ENCODE measurements at regions not wholly inside any gene's neighbourhood (a gene's known extent, or its start where the extent isn't known, plus 50 kb on each side); places are given as distances from the start of the nearest gene placed in this dataset.

DNA sequence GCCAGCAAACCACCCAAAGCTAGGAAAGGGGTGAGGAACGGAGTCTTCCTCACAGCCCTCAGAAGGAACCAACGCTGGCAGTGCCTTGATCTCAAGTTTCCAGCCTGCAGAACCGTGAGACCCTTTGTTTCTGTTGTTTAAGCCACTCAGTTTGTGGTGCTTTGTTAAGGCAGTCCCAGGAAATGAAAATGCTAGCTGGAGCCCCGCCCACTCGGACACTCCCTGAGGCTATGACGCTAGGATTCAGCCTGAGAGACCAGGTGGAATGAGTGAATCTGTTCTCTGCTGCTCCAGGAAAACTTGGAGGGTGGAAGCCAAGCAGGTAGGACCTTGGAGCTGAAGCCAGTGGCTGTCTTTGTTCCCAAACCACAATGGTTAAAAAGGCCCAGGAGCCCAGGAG, 196.5 kb upstream of the POU3F1 start:
- peak overlapping the region; percentile 18 for H4K8ac ChIP-seq (ENCODE audit: low read depth, low read length)
- no peak overlapping the region for H2AFZ ChIP-seq (ENCODE audit: insufficient read depth, low read length, poor library complexity)
- peaks cover 18 to 24% of the 10 kb centered on the region in 2 experiments for H3K4me1 ChIP-seq (ENCODE audit: control insufficient read depth in 1 of 2, insufficient read depth in 2 of 2, low read length in 2 of 2)
- no peak overlapping the region for H3K27ac ChIP-seq (ENCODE audit: low read depth, low read length)
- H3K9me3 ChIP-seq (ENCODE audit: insufficient read depth, low read depth, low read length) = no peaks in the 10 kb centered on the region
- H2BK5ac ChIP-seq (ENCODE audit: low read depth, low read length, poor library complexity) = no peak overlapping the region
- no peaks in the 10 kb centered on the region for H3K27me3 ChIP-seq (ENCODE audit: insufficient read depth, low read length)
- peak overlapping the region; percentile 76 for H4K91ac ChIP-seq (ENCODE audit: low read depth, low read length)
- H3K18ac ChIP-seq (ENCODE audit: low read length) = no peak overlapping the region
- no peak overlapping the region for H3K4me2 ChIP-seq (ENCODE audit: low read length)
- H2BK12ac ChIP-seq (ENCODE audit: low read length) = peak overlapping the region; percentile 16
- WGBS (ENCODE audit: extremely low coverage, insufficient coverage, insufficient read length) = no CpG with 5 or more reads among the region's 6 CpGs
- no peak overlapping the region for H3K14ac ChIP-seq (ENCODE audit: low read length)
- H2BK120ac ChIP-seq (ENCODE audit: insufficient read depth, low read length, poor library complexity) = no peak overlapping the region
- H3K36me3 ChIP-seq (ENCODE audit: control insufficient read depth in 1 of 2, insufficient read depth in 2 of 2, low read length in 2 of 2) = no peaks in the 10 kb centered on the region
- H4K12ac ChIP-seq (ENCODE audit: low read depth, low read length) = no peak overlapping the region
- no peak overlapping the region for H3K4ac ChIP-seq (ENCODE audit: low read depth, low read length)
- no peak overlapping the region for H3K9ac ChIP-seq (ENCODE audit: low read length)
- peak in 1 of 2 donors; percentile 9 for DNase-seq
- H3K79me1 ChIP-seq (ENCODE audit: low read length) = no peaks in the 10 kb centered on the region
- H3K23ac ChIP-seq (ENCODE audit: low read length) = no peak overlapping the region
- H2AK5ac ChIP-seq (ENCODE audit: low read length) = no peak overlapping the region
- no peaks in the 10 kb centered on the region for H3K79me2 ChIP-seq (ENCODE audit: control insufficient read depth, insufficient read depth, low read length, poor library complexity)
- no peak overlapping the region for H3K4me3 ChIP-seq (ENCODE audit: low read depth, low read length)

DNA sequence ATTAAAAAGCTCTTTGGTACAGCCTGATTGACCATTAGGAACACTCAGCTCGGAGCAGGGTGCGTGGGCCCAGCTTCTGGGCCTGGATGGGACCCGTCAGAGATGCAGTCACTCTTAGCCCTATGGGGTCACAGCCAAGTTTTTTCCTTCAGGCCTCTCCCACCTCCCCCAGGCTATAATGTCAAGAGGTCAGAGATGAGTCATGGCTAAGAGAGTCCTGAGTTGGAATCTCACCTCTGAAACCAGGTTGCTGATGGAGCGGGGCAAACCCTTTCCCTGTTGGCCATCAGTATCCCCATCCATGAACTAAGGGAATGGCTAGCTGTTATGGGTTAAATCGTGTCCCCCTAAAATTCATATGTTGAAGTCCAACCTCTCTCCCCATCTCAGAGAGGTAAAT, 195.9 kb upstream of the POU3F1 start:
- Histone ChIP-seq H2AFZ (ENCODE audit: insufficient read depth, low read length, poor library complexity) (no peak overlapping the region), H3K23ac (ENCODE audit: low read length) (no peak overlapping the region), H2BK120ac (ENCODE audit: insufficient read depth, low read length, poor library complexity) (no peak overlapping the region), H3K9ac (ENCODE audit: low read length) (no peak overlapping the region), H3K79me2 (ENCODE audit: control insufficient read depth, insufficient read depth, low read length, poor library complexity) (no peaks in the 10 kb centered on the region), H3K14ac (ENCODE audit: low read length) (no peak overlapping the region), H2BK5ac (ENCODE audit: low read depth, low read length, poor library complexity) (no peak overlapping the region), H3K4me3 (ENCODE audit: low read depth, low read length) (no peak overlapping the region), H3K4ac (ENCODE audit: low read depth, low read length) (no peak overlapping the region), H3K79me1 (ENCODE audit: low read length) (no peaks in the 10 kb centered on the region), H3K4me1 (ENCODE audit: control insufficient read depth in 1 of 2, insufficient read depth in 2 of 2, low read length in 2 of 2) (peaks cover 16 to 22% of the 10 kb centered on the region in 2 experiments), H3K36me3 (ENCODE audit: control insufficient read depth in 1 of 2, insufficient read depth in 2 of 2, low read length in 2 of 2) (no peaks in the 10 kb centered on the region), H4K91ac (ENCODE audit: low read depth, low read length) (no peak overlapping the region), H2BK12ac (ENCODE audit: low read length) (no peak overlapping the region), H2AK5ac (ENCODE audit: low read length) (no peak overlapping the region), H4K12ac (ENCODE audit: low read depth, low read length) (no peak overlapping the region), H4K8ac (ENCODE audit: low read depth, low read length) (no peak overlapping the region), H3K4me2 (ENCODE audit: low read length) (no peak overlapping the region), H3K9me3 (ENCODE audit: insufficient read depth, low read depth, low read length) (no peaks in the 10 kb centered on the region), H3K18ac (ENCODE audit: low read length) (no peak overlapping the region), H3K27me3 (ENCODE audit: insufficient read depth, low read length) (no peaks in the 10 kb centered on the region), H3K27ac (ENCODE audit: low read depth, low read length) (no peak overlapping the region)
- no CpG with 5 or more reads among the region's 5 CpGs for WGBS (ENCODE audit: extremely low coverage, insufficient coverage, insufficient read length)
- no peak for DNase-seq

DNA sequence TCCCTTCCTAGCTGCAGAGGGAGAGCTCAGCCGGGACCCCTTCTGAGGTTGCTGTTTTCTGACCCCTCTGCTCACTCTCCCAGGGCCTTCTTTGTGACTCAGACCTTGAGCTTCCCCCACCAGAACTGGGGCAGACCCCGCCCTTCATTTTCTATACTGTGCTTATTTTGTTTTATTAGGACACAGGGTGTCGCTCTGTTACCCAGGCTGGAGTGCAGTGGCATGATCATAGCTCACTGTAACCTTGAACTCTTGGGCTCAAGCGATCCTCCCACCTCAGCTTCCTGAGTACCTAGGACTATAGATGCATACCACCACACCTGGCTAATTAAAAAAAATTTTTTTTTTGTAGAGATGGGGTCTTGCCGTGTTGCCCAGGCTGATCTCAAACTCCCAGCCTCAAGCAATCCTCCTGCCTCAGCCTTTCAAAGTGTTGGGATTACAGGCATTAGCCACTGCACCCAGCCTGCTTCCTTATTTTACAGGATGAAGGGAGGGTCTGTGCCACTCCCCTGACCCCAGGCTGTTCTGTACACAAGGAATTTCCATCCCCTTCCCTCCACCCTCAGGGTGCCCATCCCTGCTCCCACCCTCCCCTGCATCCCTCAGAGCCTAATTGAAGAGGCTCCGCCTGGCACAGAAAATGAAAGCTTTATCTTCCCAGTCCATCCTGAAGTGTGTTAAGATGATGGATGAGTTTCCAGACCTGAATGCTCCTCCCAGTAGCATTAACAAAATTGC, 195.2 kb upstream of the POU3F1 start:
- Histone ChIP-seq H3K23ac (ENCODE audit: low read length) (no peak overlapping the region), H2BK120ac (ENCODE audit: insufficient read depth, low read length, poor library complexity) (no peak overlapping the region)
- no CpG with 5 or more reads among the region's 6 CpGs for WGBS (ENCODE audit: extremely low coverage, insufficient coverage, insufficient read length)

DNA sequence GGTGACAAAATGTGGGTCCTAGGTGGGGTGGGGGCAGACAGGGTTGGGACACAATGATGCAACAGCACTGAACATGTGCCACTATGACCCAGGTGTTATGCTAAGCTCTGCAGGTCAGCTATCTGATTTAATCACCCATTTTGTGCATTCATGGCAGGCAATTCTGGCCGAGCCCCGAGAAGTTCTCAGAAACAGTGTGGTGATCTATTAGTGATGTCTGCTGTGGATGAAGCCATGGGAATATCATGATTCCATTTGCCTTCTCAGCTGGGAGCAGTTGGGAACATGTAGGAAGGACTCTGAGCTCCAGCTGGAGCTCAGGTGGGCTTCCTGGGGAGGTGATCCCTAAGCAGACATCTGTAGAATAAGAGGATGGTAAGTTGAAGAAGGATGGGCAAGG, 194.0 kb upstream of the POU3F1 start:
- Histone ChIP-seq H3K4ac (ENCODE audit: low read depth, low read length) (no peak overlapping the region), H2AK5ac (ENCODE audit: low read length) (no peak overlapping the region), H3K23ac (ENCODE audit: low read length) (no peak overlapping the region), H2BK5ac (ENCODE audit: low read depth, low read length, poor library complexity) (no peak overlapping the region), H3K36me3 (ENCODE audit: control insufficient read depth in 1 of 2, insufficient read depth in 2 of 2, low read length in 2 of 2) (no peaks in the 10 kb centered on the region), H3K79me1 (ENCODE audit: low read length) (no peaks in the 10 kb centered on the region), H2BK120ac (ENCODE audit: insufficient read depth, low read length, poor library complexity) (no peak overlapping the region), H3K14ac (ENCODE audit: low read length) (no peak overlapping the region), H4K8ac (ENCODE audit: low read depth, low read length) (no peak overlapping the region), H2BK12ac (ENCODE audit: low read length) (no peak overlapping the region), H3K79me2 (ENCODE audit: control insufficient read depth, insufficient read depth, low read length, poor library complexity) (no peaks in the 10 kb centered on the region), H3K4me3 (ENCODE audit: low read depth, low read length) (no peak overlapping the region), H4K91ac (ENCODE audit: low read depth, low read length) (no peak overlapping the region), H3K18ac (ENCODE audit: low read length) (no peak overlapping the region), H3K27ac (ENCODE audit: low read depth, low read length) (no peak overlapping the region), H2AFZ (ENCODE audit: insufficient read depth, low read length, poor library complexity) (no peak overlapping the region), H3K9ac (ENCODE audit: low read length) (no peak overlapping the region), H3K9me3 (ENCODE audit: insufficient read depth, low read depth, low read length) (no peaks in the 10 kb centered on the region), H3K27me3 (ENCODE audit: insufficient read depth, low read length) (no peaks in the 10 kb centered on the region), H4K12ac (ENCODE audit: low read depth, low read length) (no peak overlapping the region), H3K4me2 (ENCODE audit: low read length) (no peak overlapping the region), H3K4me1 (ENCODE audit: control insufficient read depth in 1 of 2, insufficient read depth in 2 of 2, low read length in 2 of 2) (peaks cover 8 to 11% of the 10 kb centered on the region in 2 experiments)
- DNase-seq = no peak
- no CpG with 5 or more reads among the region's 2 CpGs for WGBS (ENCODE audit: extremely low coverage, insufficient coverage, insufficient read length)

More for the DNA sequence above, 195.2 kb upstream of the POU3F1 start:
- no peaks in the 10 kb centered on the region for H3K36me3 ChIP-seq (ENCODE audit: control insufficient read depth in 1 of 2, insufficient read depth in 2 of 2, low read length in 2 of 2)
- H2BK5ac ChIP-seq (ENCODE audit: low read depth, low read length, poor library complexity) = no peak overlapping the region
- no peaks in the 10 kb centered on the region for H3K79me1 ChIP-seq (ENCODE audit: low read length)
- H2BK12ac ChIP-seq (ENCODE audit: low read length) = no peak overlapping the region
- no peaks in the 10 kb centered on the region for H3K79me2 ChIP-seq (ENCODE audit: control insufficient read depth, insufficient read depth, low read length, poor library complexity)
- no peak overlapping the region for H2AFZ ChIP-seq (ENCODE audit: insufficient read depth, low read length, poor library complexity)
- no peaks in the 10 kb centered on the region for H3K27me3 ChIP-seq (ENCODE audit: insufficient read depth, low read length)
- no peak overlapping the region for H3K9ac ChIP-seq (ENCODE audit: low read length)
- H3K27ac ChIP-seq (ENCODE audit: low read depth, low read length) = no peak overlapping the region
- H3K4ac ChIP-seq (ENCODE audit: low read depth, low read length) = no peak overlapping the region
- no peak overlapping the region for H2AK5ac ChIP-seq (ENCODE audit: low read length)
- no peak overlapping the region for H3K14ac ChIP-seq (ENCODE audit: low read length)
- no peak for DNase-seq
- no peaks in the 10 kb centered on the region for H3K9me3 ChIP-seq (ENCODE audit: insufficient read depth, low read depth, low read length)
- H3K4me1 ChIP-seq (ENCODE audit: control insufficient read depth in 1 of 2, insufficient read depth in 2 of 2, low read length in 2 of 2) = peaks cover 11 to 15% of the 10 kb centered on the region in 2 experiments
- no peak overlapping the region for H3K18ac ChIP-seq (ENCODE audit: low read length)
- no peak overlapping the region for H3K4me3 ChIP-seq (ENCODE audit: low read depth, low read length)
- no peak overlapping the region for H4K91ac ChIP-seq (ENCODE audit: low read depth, low read length)
- H4K8ac ChIP-seq (ENCODE audit: low read depth, low read length) = no peak overlapping the region
- H4K12ac ChIP-seq (ENCODE audit: low read depth, low read length) = no peak overlapping the region
- H3K4me2 ChIP-seq (ENCODE audit: low read length) = no peak overlapping the region

All from trophoblast cell (in vitro differentiated cells and primary cell).